Activated CD4-positive, alpha-beta T cell treated with anti-CD3 and anti-CD28 coated beads, Interleukin-2, amount 10 ng/mL, durations not matched to agents 7 days and 5 days (primary cell): ENCODE measurements at regions not wholly inside any gene's neighbourhood (a gene's known extent, or its start where the extent isn't known, plus 50 kb on each side); places are given as distances from the start of the nearest gene placed in this dataset.

Source experiments
- CTCF ChIA-PET: fragments of 350-600 bp; sonication (Branson Sonifier 250); formaldehyde crosslinking; loops from one replicate; lab custom pipeline; 2021; ENCODE audit warnings: antibody characterized with exemption; lab: Charles Lee
- POLR2A ChIA-PET: fragments of 350-600 bp; sonication (Branson Sonifier 250); formaldehyde crosslinking; loops from one replicate; lab custom pipeline; 2021; ENCODE audit warnings: antibody characterized with exemption; lab: Charles Lee
- DNase-seq: peaks from one replicate; pipeline ENCODE4 v3.0.0-alpha.2; 2020
- H3K27ac Mint-ChIP-seq: one replicate; pipeline ENCODE4 v1.8.0; 2021; ENCODE audit warnings: mild to moderate bottlenecking, moderate library complexity, mixed read lengths
- H3K27me3 Mint-ChIP-seq: one replicate; pipeline ENCODE4 v1.8.0; 2021; ENCODE audit warnings: mixed read lengths
- H3K36me3 Mint-ChIP-seq: one replicate; pipeline ENCODE4 v1.8.0; 2021; ENCODE audit warnings: low read depth, mixed read lengths
- H3K4me1 Mint-ChIP-seq: one replicate; pipeline ENCODE4 v1.8.0; 2021; ENCODE audit warnings: mixed read lengths
- H3K4me3 Mint-ChIP-seq: one replicate; pipeline ENCODE4 v1.8.0; 2021; ENCODE audit warnings: mild to moderate bottlenecking, moderate library complexity, mixed read lengths
- H3K9me3 Mint-ChIP-seq: one replicate; pipeline ENCODE4 v1.8.0; 2021; ENCODE audit warnings: mixed read lengths

- no peak for DNase-seq
- POLR2A ChIA-PET: no interaction called here
- CTCF ChIA-PET: no interaction called here
- no peaks in the 10 kb centered on the region for H3K36me3 Mint-ChIP-seq
- no peaks in the 10 kb centered on the region for H3K4me1 Mint-ChIP-seq
- no peak overlapping the region for H3K4me3 Mint-ChIP-seq
- no peak overlapping the region for H3K27ac Mint-ChIP-seq
- no peaks in the 10 kb centered on the region for H3K27me3 Mint-ChIP-seq
- peaks cover 6% of the 10 kb centered on the region for H3K9me3 Mint-ChIP-seq
These were observed 337.7 kb downstream of the IPO8 start for GRCh38 chr12:30357766-30358490.

DNA sequence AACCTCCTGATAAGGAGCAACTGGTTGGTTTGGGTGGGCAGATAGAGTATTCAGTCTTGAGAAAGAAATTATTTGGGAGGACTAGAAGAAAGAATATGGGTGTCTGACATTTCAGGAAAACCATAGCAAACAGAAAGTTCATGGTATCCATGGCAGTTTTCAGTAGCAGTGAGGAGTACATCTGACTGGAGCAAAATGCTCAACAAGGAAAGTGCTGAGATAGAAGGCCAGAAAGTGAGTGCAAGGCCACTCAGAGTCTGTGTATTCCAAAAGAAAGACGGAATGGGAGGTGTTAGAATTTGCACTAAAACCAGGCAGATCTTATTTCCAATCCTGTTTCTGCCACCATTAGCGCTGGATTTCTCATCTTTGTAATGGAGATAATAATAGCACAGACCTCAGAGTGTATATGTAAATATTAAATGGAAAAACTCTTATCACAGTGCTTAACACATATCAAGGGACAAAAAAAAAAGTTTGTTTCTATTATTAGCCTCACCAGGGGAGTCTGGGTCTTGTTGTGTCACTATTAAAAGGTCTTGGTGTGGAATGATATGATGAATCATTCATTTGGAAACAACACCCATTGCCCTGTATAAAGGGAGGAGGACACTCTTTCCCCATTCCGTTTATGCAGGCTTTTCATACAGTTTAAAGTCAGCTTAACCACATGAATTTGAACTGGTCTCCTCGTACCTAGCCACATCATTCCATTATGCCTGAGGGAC is 349.8 kb downstream of the IPO8 start:
- Mint-ChIP-seq H3K4me3 (no peak overlapping the region), H3K9me3 (peaks cover 10% of the 10 kb centered on the region), H3K36me3 (no peaks in the 10 kb centered on the region), H3K4me1 (no peaks in the 10 kb centered on the region), H3K27me3 (no peaks in the 10 kb centered on the region), H3K27ac (no peak overlapping the region)
- POLR2A ChIA-PET: no interaction called here
- DNase-seq: no peak
- CTCF ChIA-PET: no interaction called here

GRCh38 chr12:30330565-30330964 is 365.1 kb downstream of the IPO8 start:
- POLR2A ChIA-PET: no interaction called here
- H3K27ac Mint-ChIP-seq: no peak overlapping the region
- no peak for DNase-seq
- peaks cover 3% of the 10 kb centered on the region for H3K9me3 Mint-ChIP-seq
- no peaks in the 10 kb centered on the region for H3K4me1 Mint-ChIP-seq
- CTCF ChIA-PET: no interaction called here
- H3K4me3 Mint-ChIP-seq: no peak overlapping the region
- H3K27me3 Mint-ChIP-seq: no peaks in the 10 kb centered on the region
- no peaks in the 10 kb centered on the region for H3K36me3 Mint-ChIP-seq

- peaks cover 10% of the 10 kb centered on the region for H3K9me3 Mint-ChIP-seq
- H3K4me1 Mint-ChIP-seq: no peaks in the 10 kb centered on the region
- ChIA-PET CTCF (no interaction called here), POLR2A (no interaction called here)
- no peaks in the 10 kb centered on the region for H3K36me3 Mint-ChIP-seq
- no peak overlapping the region for H3K4me3 Mint-ChIP-seq
- H3K27me3 Mint-ChIP-seq: no peaks in the 10 kb centered on the region
- no peak for DNase-seq
- no peak overlapping the region for H3K27ac Mint-ChIP-seq
These were observed 366.4 kb downstream of the IPO8 start for GRCh38 chr12:30329281-30329680.

- Mint-ChIP-seq H3K36me3 (no peaks in the 10 kb centered on the region), H3K27me3 (no peaks in the 10 kb centered on the region), H3K9me3 (peaks cover 13% of the 10 kb centered on the region), H3K27ac (no peak overlapping the region), H3K4me1 (no peaks in the 10 kb centered on the region), H3K4me3 (no peak overlapping the region)
- POLR2A ChIA-PET: no interaction called here
- DNase-seq: no peak
- CTCF ChIA-PET: no interaction called here
These were observed 372.7 kb downstream of the IPO8 start for GRCh38 chr12:30323008-30323407.

GRCh38 chr12:30320561-30320960 is 375.1 kb downstream of the IPO8 start:
- H3K4me3 Mint-ChIP-seq: no peak overlapping the region
- H3K4me1 Mint-ChIP-seq: no peaks in the 10 kb centered on the region
- no peak for DNase-seq
- no peaks in the 10 kb centered on the region for H3K36me3 Mint-ChIP-seq
- POLR2A ChIA-PET: no interaction called here
- peaks cover 13% of the 10 kb centered on the region for H3K9me3 Mint-ChIP-seq
- CTCF ChIA-PET: no interaction called here
- H3K27me3 Mint-ChIP-seq: no peaks in the 10 kb centered on the region
- H3K27ac Mint-ChIP-seq: no peak overlapping the region

DNA sequence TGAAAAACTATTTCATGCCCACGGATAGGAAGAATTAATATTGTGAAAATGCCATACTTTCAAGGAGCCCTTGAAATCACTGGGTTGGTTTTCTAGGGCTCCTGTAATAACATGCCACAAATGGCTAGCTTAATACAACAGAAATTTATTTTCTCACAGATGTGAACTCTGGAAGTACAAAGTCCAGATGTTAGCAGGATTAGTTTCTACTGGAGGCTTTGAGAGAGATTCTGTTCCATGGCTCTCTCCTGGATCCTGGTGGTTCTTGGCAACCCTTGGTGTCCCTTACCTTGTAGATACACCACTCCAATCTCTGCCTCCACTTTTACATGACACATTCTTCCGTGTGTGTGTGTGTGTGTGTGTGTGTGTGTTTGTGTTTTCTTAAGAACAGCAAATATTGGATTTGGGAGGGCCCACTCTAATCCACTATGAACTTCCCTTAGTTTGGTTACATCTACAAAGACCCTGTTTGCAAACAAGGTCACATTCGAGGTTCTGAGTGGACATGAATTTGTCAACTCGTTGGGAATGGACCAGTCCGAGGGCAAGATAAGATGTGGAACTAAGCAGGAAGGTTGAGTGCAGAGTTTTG is 381.1 kb downstream of the IPO8 start:
- no peaks in the 10 kb centered on the region for H3K27me3 Mint-ChIP-seq
- no peak overlapping the region for H3K27ac Mint-ChIP-seq
- no peaks in the 10 kb centered on the region for H3K4me1 Mint-ChIP-seq
- ChIA-PET POLR2A (no interaction called here), CTCF (no interaction called here)
- H3K36me3 Mint-ChIP-seq: no peaks in the 10 kb centered on the region
- peaks cover 6% of the 10 kb centered on the region for H3K9me3 Mint-ChIP-seq
- no peak overlapping the region for H3K4me3 Mint-ChIP-seq
- no peak for DNase-seq

- no peak overlapping the region for H3K27ac Mint-ChIP-seq
- no peak for DNase-seq
- H3K9me3 Mint-ChIP-seq: peaks cover 5% of the 10 kb centered on the region
- H3K36me3 Mint-ChIP-seq: no peaks in the 10 kb centered on the region
- no peak overlapping the region for H3K4me3 Mint-ChIP-seq
- H3K27me3 Mint-ChIP-seq: no peaks in the 10 kb centered on the region
- ChIA-PET POLR2A (no interaction called here), CTCF (no interaction called here)
- no peaks in the 10 kb centered on the region for H3K4me1 Mint-ChIP-seq
These were observed 387.5 kb downstream of the IPO8 start for GRCh38 chr12:30308010-30308717.

- no peak overlapping the region for H3K27ac Mint-ChIP-seq
- no peaks in the 10 kb centered on the region for H3K4me1 Mint-ChIP-seq
- H3K36me3 Mint-ChIP-seq: no peaks in the 10 kb centered on the region
- no peak overlapping the region for H3K4me3 Mint-ChIP-seq
- no peaks in the 10 kb centered on the region for H3K27me3 Mint-ChIP-seq
- no peak for DNase-seq
- ChIA-PET POLR2A (no interaction called here), CTCF (no interaction called here)
- peaks cover 2% of the 10 kb centered on the region for H3K9me3 Mint-ChIP-seq
These were observed 391.1 kb downstream of the IPO8 start for GRCh38 chr12:30304528-30304927.

- H3K9me3 Mint-ChIP-seq: peaks cover 5% of the 10 kb centered on the region
- no peaks in the 10 kb centered on the region for H3K27me3 Mint-ChIP-seq
- no peak overlapping the region for H3K4me3 Mint-ChIP-seq
- H3K27ac Mint-ChIP-seq: no peak overlapping the region
- H3K36me3 Mint-ChIP-seq: no peaks in the 10 kb centered on the region
- CTCF ChIA-PET: no interaction called here
- no peak for DNase-seq
- H3K4me1 Mint-ChIP-seq: no peaks in the 10 kb centered on the region
- POLR2A ChIA-PET: no interaction called here
These were observed 394.4 kb downstream of the IPO8 start for GRCh38 chr12:30301291-30301690.

DNA sequence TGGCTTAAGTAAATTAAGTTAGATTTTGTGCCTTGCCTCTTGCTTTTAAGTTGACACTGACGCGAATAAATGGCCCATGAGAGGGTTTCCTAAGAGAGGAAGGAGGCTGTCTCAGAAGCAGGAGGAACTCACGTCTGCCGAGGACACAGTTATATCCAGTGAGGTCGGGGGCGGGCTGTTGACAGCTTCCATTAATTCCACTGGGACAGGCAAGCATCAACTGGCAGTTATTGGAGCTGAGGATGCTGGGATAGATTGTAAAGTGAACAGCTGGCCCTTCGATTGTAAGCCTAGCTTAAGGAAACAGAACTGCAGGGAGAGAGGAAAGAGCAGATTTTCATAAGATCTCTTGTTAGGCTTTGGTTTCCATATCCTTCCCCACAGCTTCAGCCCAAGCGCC is 399.2 kb downstream of the IPO8 start:
- POLR2A ChIA-PET: no interaction called here
- DNase-seq: no peak
- H3K9me3 Mint-ChIP-seq: peaks cover 11% of the 10 kb centered on the region
- H3K36me3 Mint-ChIP-seq: no peaks in the 10 kb centered on the region
- no peaks in the 10 kb centered on the region for H3K4me1 Mint-ChIP-seq
- no peaks in the 10 kb centered on the region for H3K27me3 Mint-ChIP-seq
- CTCF ChIA-PET: no interaction called here
- H3K27ac Mint-ChIP-seq: no peak overlapping the region
- no peak overlapping the region for H3K4me3 Mint-ChIP-seq

- ChIA-PET CTCF (no interaction called here), POLR2A (no interaction called here)
- H3K4me3 Mint-ChIP-seq: no peak overlapping the region
- no peaks in the 10 kb centered on the region for H3K4me1 Mint-ChIP-seq
- H3K36me3 Mint-ChIP-seq: no peaks in the 10 kb centered on the region
- H3K27ac Mint-ChIP-seq: no peak overlapping the region
- DNase-seq: no peak
- no peaks in the 10 kb centered on the region for H3K27me3 Mint-ChIP-seq
- H3K9me3 Mint-ChIP-seq: peaks cover 5% of the 10 kb centered on the region
These were observed 409.2 kb downstream of the IPO8 start for GRCh38 chr12:30286345-30286926.

DNA sequence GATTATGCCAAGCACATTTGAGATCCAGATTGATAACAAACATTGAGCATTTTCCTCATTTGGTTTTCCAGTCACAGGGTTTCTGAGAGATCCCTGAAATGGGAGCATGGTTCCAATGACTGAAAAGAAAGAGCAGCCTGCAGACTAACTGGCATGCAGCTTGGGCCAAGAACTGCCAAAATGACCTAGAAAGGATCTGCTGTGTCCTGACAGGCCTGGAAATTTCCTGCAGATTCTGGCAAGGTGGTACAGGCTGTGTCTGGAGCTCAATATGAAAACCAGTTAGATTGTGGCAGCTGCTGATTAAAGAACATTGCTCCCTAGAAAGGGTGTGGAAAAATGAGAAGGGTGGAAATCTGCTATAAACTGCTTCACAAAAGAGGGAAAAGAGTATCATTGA is 417.3 kb downstream of the IPO8 start:
- Mint-ChIP-seq H3K4me3 (no peak overlapping the region), H3K27me3 (no peaks in the 10 kb centered on the region), H3K4me1 (no peaks in the 10 kb centered on the region), H3K9me3 (peaks cover 7% of the 10 kb centered on the region), H3K27ac (no peak overlapping the region), H3K36me3 (no peaks in the 10 kb centered on the region)
- no peak for DNase-seq
- POLR2A ChIA-PET: no interaction called here
- CTCF ChIA-PET: no interaction called here
